ENCODE measurements at regions not wholly inside any gene's neighbourhood (a gene's known extent, or its start where the extent isn't known, plus 50 kb on each side); places are given as distances from the start of the nearest gene placed in this dataset.

- in situ Hi-C loops (cut with MboI; ENCODE audit: low sequenced_read_pairs, unreplicated experiment): no loop called here
- peak; percentile 61 for DNase-seq (ENCODE audit: low spot score)
- no peak for TF ChIP-seq CTCF (IDR thresholded peaks at IDR 0.05; ENCODE audit: borderline replicate concordance, control extremely low read depth, extremely low read depth, insufficient read depth, missing control alignments)
These were observed 87.8 kb upstream of the DUSP5 start for GRCh38 chr10:110409926-110410325.

- no peak for TF ChIP-seq CTCF (IDR thresholded peaks at IDR 0.05; ENCODE audit: borderline replicate concordance, control extremely low read depth, extremely low read depth, insufficient read depth, missing control alignments)
- in situ Hi-C loops (cut with MboI; ENCODE audit: low sequenced_read_pairs, unreplicated experiment): no loop called here
- no peak for DNase-seq (ENCODE audit: low spot score)
These were observed 87.2 kb upstream of the DUSP5 start for GRCh38 chr10:110410329-110411046.

- DNase-seq (ENCODE audit: low spot score): no peak
- TF ChIP-seq CTCF (IDR thresholded peaks at IDR 0.05; ENCODE audit: borderline replicate concordance, control extremely low read depth, extremely low read depth, insufficient read depth, missing control alignments): no peak
- in situ Hi-C loops (cut with MboI; ENCODE audit: low sequenced_read_pairs, unreplicated experiment): no loop called here
These were observed 86.7 kb upstream of the DUSP5 start for GRCh38 chr10:110411047-110411410.

- DNase-seq (ENCODE audit: low spot score): no peak
These were observed 84.5 kb upstream of the DUSP5 start for GRCh38 chr10:110413049-110413783.

GRCh38 chr10:110413903-110414547, 83.7 kb upstream of the DUSP5 start:
- in situ Hi-C loops (cut with MboI; ENCODE audit: low sequenced_read_pairs, unreplicated experiment): no loop called here
- no peak for TF ChIP-seq CTCF (IDR thresholded peaks at IDR 0.05; ENCODE audit: borderline replicate concordance, control extremely low read depth, extremely low read depth, insufficient read depth, missing control alignments)
- no peak for DNase-seq (ENCODE audit: low spot score)

More at GRCh38 chr10:110413049-110413783, 84.5 kb upstream of the DUSP5 start:
- in situ Hi-C loops (cut with MboI; ENCODE audit: low sequenced_read_pairs, unreplicated experiment): no loop called here
- TF ChIP-seq CTCF (IDR thresholded peaks at IDR 0.05; ENCODE audit: borderline replicate concordance, control extremely low read depth, extremely low read depth, insufficient read depth, missing control alignments): no peak

GRCh38 chr10:110414548-110415309, 83.0 kb upstream of the DUSP5 start:
- in situ Hi-C loops (cut with MboI; ENCODE audit: low sequenced_read_pairs, unreplicated experiment): no loop called here
- TF ChIP-seq CTCF (IDR thresholded peaks at IDR 0.05; ENCODE audit: borderline replicate concordance, control extremely low read depth, extremely low read depth, insufficient read depth, missing control alignments): no peak

More at GRCh38 chr10:110414548-110415309, 83.0 kb upstream of the DUSP5 start:
- peak; percentile 78 for DNase-seq (ENCODE audit: low spot score)

Measured in GM13976 (cell line).